Body of pancreas (tissue), 4 donors: ENCODE measurements at regions not wholly inside any gene's neighbourhood (a gene's known extent, or its start where the extent isn't known, plus 50 kb on each side); places are given as distances from the start of the nearest gene placed in this dataset.
"Not testable (repeated sequence)": the region's sequence is repeated elsewhere in the genome, so short reads cannot be mapped to it uniquely, and the experiment has no call there.

Experiments
- POLR2A ChIP-seq, 3 donors: fragments of 450-650 bp; IDR thresholded peaks; one replicate each; pipeline ENCODE4 v1.6.1; 2016; ENCODE audit warnings: antibody characterized with exemption in 3 of 3, mild to moderate bottlenecking in 2 of 3
- TF ChIP-seq, protein P1 (sequence below), 7 experiments: fragments of 450-650 bp in 4 of 7; fragments of 200-600 bp in 3 of 7; sonication (generic) in 3 of 7; IDR thresholded peaks; one replicate each; pipeline ENCODE4 v1.5.1; 2016 to 2019; ENCODE audit warnings: antibody characterized with exemption in 7 of 7

DNA sequence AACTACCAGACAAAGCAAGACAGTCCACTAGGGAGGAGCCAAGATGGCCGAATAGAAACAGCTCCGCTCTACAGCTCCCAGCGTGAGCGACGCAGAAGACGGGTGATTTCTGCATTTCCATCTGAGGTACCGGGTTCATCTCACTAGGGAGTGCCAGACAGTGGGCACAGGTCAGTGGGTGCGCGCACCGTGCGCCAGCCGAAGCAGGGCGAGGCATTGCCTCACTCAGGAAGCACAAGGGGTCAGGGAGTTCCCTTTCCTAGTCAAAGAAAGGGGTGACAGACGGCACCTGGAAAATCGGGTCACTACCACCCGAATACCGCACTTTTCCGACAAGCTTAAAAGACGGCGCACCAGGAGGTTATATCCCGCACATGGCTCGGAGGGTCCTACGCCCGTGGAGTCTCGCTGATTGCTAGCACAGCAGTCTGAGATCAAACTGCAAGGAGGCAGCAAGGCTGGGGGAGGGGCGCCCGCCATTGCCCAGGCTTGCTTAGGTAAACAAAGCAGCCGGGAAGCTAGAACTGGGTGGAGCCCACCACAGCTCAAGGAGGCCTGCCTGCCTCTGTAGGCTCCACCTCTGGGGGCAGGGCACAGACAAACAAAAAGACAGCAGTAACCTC, 90.6 kb upstream of the CAV2 start:
- not testable (repeated sequence) for TF ChIP-seq POLR2A (IDR thresholded peaks at IDR 0.05)
- TF ChIP-seq, protein P1, sequence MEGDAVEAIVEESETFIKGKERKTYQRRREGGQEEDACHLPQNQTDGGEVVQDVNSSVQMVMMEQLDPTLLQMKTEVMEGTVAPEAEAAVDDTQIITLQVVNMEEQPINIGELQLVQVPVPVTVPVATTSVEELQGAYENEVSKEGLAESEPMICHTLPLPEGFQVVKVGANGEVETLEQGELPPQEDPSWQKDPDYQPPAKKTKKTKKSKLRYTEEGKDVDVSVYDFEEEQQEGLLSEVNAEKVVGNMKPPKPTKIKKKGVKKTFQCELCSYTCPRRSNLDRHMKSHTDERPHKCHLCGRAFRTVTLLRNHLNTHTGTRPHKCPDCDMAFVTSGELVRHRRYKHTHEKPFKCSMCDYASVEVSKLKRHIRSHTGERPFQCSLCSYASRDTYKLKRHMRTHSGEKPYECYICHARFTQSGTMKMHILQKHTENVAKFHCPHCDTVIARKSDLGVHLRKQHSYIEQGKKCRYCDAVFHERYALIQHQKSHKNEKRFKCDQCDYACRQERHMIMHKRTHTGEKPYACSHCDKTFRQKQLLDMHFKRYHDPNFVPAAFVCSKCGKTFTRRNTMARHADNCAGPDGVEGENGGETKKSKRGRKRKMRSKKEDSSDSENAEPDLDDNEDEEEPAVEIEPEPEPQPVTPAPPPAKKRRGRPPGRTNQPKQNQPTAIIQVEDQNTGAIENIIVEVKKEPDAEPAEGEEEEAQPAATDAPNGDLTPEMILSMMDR (IDR thresholded peaks at IDR 0.05), result not testable (repeated sequence)
